HG02973 (cell line): ENCODE measurements at regions not wholly inside any gene's neighbourhood (a gene's known extent, or its start where the extent isn't known, plus 50 kb on each side); places are given as distances from the start of the nearest gene placed in this dataset.
"Not testable (repeated sequence)": the region's sequence is repeated elsewhere in the genome, so short reads cannot be mapped to it uniquely, and the experiment has no call there.

Experiments
- ATAC-seq: cut with Tn5 transposase; IDR thresholded peaks from one replicate; pipeline ENCODE4 v1.9.1; 2021; ENCODE audit warnings: moderate library complexity; ENCODE audit not compliant: unreplicated experiment

DNA sequence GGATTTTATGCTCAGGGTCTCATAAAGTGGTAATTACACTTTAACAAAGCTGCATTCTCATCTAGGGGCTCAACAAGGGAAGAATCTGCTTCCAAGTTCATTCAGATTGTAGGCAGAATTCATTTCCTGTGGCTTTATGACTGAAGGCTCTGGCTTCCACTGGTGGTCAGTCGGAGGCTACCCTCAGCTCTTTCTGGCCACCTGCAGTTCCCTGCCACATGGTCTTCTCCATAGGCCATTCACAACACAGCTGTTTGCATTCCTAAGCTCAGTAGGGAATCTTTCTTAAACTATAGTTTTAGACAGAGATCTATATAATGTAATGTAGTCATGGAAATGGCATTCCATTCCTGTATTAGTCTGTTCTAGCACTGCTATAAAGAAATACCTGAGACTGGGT, 973.0 kb upstream of the SLIT2 start:
- no peak for ATAC-seq

DNA sequence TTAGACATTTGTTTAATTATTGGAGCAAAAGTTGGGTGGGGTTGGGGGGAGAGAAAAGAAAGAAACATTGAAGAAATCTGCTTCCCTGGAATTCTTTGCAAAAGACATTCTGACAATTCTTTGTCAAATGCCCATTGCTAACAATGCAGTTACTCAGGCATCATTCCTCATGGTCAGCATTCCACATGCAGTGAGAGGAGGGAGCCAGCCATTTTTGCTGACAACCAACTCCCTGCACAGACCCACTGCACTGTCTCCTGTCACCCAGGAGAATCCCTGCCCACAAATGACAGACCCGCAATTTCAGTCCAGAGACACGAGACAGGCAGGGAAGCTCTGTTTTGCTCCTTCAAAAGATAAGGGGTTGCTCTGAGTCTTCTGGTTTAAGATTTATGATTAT, 985.1 kb upstream of the SLIT2 start:
- ATAC-seq, result no peak

- ATAC-seq, result no peak
Observed at GRCh38 chr4:19262467-19262866, 989.2 kb upstream of the SLIT2 start.

DNA sequence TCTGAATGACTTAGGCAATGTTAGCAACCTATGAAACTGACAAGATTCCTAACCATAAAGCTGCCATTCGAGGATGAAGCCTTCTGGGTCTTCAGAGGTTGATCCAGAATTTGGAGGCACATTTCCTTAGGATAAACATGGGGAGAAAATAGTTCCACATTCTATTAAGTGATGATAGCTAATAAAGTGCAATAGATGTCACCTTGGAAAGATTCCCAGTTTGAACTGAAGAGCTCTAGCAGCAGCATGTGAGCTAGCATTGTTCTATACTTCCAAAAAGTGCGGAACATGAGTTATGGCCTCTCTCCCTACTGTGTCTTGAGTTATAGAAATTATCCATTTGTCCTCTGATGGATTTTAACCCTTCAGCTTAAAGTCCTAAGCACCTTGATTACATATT, 991.4 kb upstream of the SLIT2 start:
- no peak for ATAC-seq

DNA sequence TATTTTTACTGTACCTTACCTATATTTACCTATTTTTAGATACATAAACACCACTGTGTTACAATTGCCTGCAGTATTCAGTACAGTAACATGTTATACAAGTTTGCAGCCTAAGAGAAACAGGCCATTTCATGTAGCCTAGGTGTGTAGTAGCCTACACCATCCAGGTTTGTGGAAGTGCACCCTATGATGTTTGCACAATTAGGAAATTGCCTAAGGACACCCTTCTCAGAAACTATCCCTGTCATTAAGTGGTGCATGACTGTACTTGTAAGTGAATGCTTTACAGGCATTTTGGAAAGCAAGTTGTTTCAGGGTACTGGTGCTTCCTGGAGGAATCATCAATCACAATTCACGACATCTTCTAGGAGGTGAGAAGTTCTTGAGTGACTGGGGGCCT, 991.8 kb upstream of the SLIT2 start:
- ATAC-seq, result no peak

- no peak for ATAC-seq
Observed at GRCh38 chr4:19256823-19257222, 994.9 kb upstream of the SLIT2 start.

DNA sequence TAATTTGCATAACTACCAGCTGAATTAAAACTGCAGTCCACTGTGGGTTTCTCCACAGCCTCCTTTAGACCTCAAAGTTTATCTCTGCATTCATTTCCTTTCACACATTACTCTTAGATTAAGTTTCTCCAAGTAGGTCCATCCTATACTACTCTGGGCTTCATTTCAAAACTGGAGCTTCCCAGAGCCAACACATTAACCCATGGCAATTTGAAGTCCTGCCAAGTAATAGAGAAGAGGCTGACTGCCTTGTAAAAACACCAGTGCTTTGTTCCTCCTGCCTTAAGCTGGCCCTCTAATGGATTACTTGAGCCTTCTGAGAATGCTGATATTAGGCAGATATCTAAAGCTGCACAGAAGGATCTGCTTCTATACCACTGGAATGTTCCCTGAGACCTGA, 997.2 kb upstream of the SLIT2 start:
- ATAC-seq, result no peak

- ATAC-seq, result no peak
Observed at GRCh38 chr4:19248023-19248422, 1003.7 kb upstream of the SLIT2 start.

DNA sequence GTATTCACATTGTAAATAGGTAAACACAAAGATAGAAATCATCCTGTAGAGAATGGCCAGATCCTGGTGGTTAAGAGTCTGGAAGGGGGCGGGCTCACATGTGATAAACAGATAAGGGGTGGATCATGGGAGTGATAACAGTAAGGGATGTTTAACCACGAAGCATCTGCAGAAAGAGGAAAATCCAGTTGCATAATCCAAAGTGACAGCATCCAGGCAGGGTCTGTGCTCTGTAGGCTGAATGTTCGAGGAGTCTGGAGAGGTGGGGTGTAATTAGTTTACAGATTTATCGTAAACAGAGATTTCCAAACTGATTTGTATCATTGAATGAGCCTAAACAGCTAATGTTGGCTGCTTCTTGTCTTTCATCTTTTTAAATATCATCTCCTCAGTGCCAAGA, 1009.8 kb upstream of the SLIT2 start:
- ATAC-seq, result no peak

- ATAC-seq, result no peak
Observed at GRCh38 chr4:19239565-19239964, 1012.1 kb upstream of the SLIT2 start.

DNA sequence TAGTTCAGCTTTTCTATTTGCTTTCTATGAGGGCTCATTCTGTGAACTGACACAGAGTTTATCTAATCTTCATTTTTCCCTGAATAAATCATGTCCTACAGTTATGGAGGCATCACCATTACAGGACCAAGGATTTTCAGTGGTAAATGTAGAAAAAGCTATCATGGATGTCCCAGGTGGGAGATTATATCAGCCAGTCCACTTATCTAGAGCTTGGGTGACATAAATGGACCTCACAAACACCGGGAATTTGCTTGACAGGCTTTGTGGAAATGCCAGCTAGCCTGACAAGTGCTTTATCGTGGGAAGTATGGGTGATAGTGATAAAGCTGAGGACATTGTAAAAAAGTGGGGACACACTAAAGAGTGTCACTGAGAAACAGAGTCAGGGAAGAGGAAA, 1015.2 kb upstream of the SLIT2 start:
- no peak for ATAC-seq

DNA sequence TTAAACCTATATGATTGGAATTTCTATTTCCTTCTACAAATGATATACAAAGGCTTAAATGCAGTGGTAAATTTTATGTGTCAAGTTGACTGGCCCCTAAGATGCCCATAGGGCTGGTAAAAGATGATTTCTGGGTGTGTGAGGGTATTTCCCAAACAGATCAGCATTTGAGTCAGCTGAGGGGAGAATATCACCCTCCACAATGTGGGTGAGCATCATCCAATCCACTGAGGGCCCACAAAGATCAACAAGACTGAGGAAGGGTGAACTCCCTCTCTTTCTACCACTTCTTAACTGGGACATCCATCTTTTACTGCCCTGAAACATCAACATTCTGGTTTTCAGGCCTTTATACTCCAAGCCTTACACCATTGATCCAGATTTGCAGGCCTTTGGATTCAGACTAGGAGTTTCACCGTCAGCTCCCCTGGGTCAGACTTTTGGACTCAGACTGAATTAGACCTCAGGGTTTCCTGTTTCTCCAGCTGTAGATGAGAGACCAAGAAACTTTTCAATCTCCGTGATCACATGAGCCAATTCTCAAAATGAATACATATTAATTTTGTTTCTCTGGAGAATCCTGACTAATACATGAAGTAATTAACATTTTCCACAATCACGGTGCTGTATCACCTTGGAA, 1020.7 kb upstream of the SLIT2 start:
- no peak for ATAC-seq

GRCh38 chr4:19227701-19228100, 1024.0 kb upstream of the SLIT2 start:
- ATAC-seq, result no peak

- no peak for ATAC-seq
Observed at GRCh38 chr4:19224820-19225219, 1026.9 kb upstream of the SLIT2 start.

DNA sequence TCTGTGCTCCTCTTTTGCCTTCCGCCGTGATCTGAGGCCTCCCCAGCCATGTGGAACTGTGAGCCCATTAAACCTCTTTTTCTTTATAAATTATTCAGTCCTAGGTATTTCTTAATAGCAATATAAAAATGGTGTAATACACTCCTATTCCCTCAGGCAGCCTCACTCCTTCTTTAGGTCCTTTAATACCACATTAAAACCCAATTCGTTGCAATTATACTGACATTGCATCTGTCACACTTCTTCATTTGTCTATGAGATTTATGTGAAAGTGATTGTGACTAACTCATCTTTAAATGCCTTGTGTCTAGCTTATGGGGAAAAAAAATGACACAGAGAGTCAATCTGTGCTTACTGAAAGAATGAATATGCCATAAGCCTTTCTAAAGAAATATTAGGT, 1035.2 kb upstream of the SLIT2 start:
- ATAC-seq, result no peak

GRCh38 chr4:19214591-19215186, 1037.0 kb upstream of the SLIT2 start:
- ATAC-seq, result no peak

GRCh38 chr4:19213388-19213787, 1038.3 kb upstream of the SLIT2 start:
- ATAC-seq, result no peak

DNA sequence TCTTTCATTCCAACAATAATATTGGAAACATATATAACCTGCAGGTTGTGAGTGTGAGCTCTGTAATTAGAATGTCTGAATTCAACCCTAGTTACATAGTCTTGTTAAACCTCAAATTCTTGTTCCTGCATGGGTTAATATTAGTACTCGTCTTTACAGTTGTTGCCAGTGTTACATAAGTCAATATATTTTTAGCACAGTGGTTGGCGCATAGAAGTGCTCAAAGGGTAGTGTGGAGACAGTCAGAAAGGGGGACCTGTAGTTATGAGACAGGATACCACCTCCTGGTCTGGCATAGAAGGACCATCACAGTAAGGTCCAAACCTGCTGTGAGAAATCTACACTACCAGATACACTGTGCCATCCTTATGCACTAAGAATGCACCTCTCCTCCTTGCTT, 1045.9 kb upstream of the SLIT2 start:
- no peak for ATAC-seq

- ATAC-seq, result not testable (repeated sequence)
Observed at GRCh38 chr4:19197838-19198237, 1053.9 kb upstream of the SLIT2 start.

- no peak for ATAC-seq
Observed at GRCh38 chr4:19195696-19196095, 1056.0 kb upstream of the SLIT2 start.

- no peak for ATAC-seq
Observed at GRCh38 chr4:19194672-19195071, 1057.0 kb upstream of the SLIT2 start.

- no peak for ATAC-seq
Observed at GRCh38 chr4:19193274-19193981, 1058.3 kb upstream of the SLIT2 start.
